IMR-90 (cell line): ENCODE measurements at regions not wholly inside any gene's neighbourhood (a gene's known extent, or its start where the extent isn't known, plus 50 kb on each side); places are given as distances from the start of the nearest gene placed in this dataset.

Experiments
- ATAC-seq: fragments of 200-7000 bp; cut with Tn5 transposase; 2 replicates; pipeline ENCODE4 v1.9.1; 2020; ENCODE audit warnings: low read depth, mild to moderate bottlenecking, moderate library complexity
- BruUV-seq: library from RNA; stranded (reverse); fragments of 400-500 nt; replicated peaks from 2 replicates; lab custom pipeline; 2021; lab: Mats Ljungman, UMichigan
- CTCF ChIA-PET: fragments of 300-600 bp; formaldehyde crosslinking; extraction: SDS; loops from one replicate; lab custom pipeline; 2021; ENCODE audit warnings: antibody characterized with exemption; lab: Yijun Ruan, JAX
- POLR2A ChIA-PET: fragments of 300-600 bp; sonication (Branson Sonifier 250); formaldehyde crosslinking; loops from one replicate; lab custom pipeline; 2022; ENCODE audit warnings: antibody characterized with exemption; ENCODE audit not compliant: unreplicated experiment; lab: Charles Lee
- DNase-seq: peaks from one replicate; pipeline ENCODE4 v3.0.0; 2013
- H2AFZ ChIP-seq: replicated peaks from 2 replicates; pipeline ENCODE3; 2013; ENCODE audit warnings: low read length, mild to moderate bottlenecking; ENCODE audit not compliant: poor library complexity
- H2AK5ac ChIP-seq: 2 replicates; pipeline ENCODE4 v1.6.1; 2013; ENCODE audit warnings: low read depth, low read length, inconsistent platforms
- H2AK9ac ChIP-seq: replicated peaks from 2 replicates; pipeline ENCODE3; 2013; ENCODE audit warnings: mild to moderate bottlenecking, low read depth, low read length, moderate library complexity; ENCODE audit not compliant: poor library complexity
- H2BK120ac ChIP-seq: 2 replicates; pipeline ENCODE4 v1.6.1; 2013; ENCODE audit warnings: low read depth, low read length, inconsistent platforms
- H2BK15ac ChIP-seq: 3 replicates; pipeline ENCODE4 v1.6.1; 2013; ENCODE audit warnings: low read depth, low read length, inconsistent platforms
- H2BK20ac ChIP-seq: 2 replicates; pipeline ENCODE4 v1.6.1; 2013; ENCODE audit warnings: low read depth, mild to moderate bottlenecking, inconsistent platforms, low read length, moderate library complexity
- H2BK5ac ChIP-seq: 2 replicates; pipeline ENCODE4 v1.6.1; 2013; ENCODE audit warnings: mild to moderate bottlenecking, low read depth, low read length, inconsistent platforms; ENCODE audit not compliant: poor library complexity, severe bottlenecking
- H3K14ac ChIP-seq: replicated peaks from 2 replicates; pipeline ENCODE4 v1.6.1; 2013; ENCODE audit warnings: low read depth, low read length, inconsistent platforms
- H3K18ac ChIP-seq: 2 replicates; pipeline ENCODE4 v1.6.1; 2013; ENCODE audit warnings: low read depth, low read length, control low read depth
- H3K23ac ChIP-seq: 2 replicates; pipeline ENCODE4 v1.6.1; 2013; ENCODE audit warnings: low read depth, low read length, inconsistent platforms
- H3K27ac ChIP-seq: 2 replicates; pipeline ENCODE4 v1.5.1; 2013; ENCODE audit warnings: mild to moderate bottlenecking, control low read depth, low read length; ENCODE audit not compliant: insufficient read depth
- H3K27me3 ChIP-seq: 2 replicates; pipeline ENCODE4 v1.6.1; 2013; ENCODE audit warnings: low read length; ENCODE audit not compliant: control insufficient read depth, insufficient read depth
- H3K36me3 ChIP-seq: 2 replicates; pipeline ENCODE4 v1.6.1; 2013; ENCODE audit warnings: low read length, mixed read lengths; ENCODE audit not compliant: control insufficient read depth, insufficient read depth
- H3K4ac ChIP-seq: 2 replicates; pipeline ENCODE4 v1.6.1; 2013; ENCODE audit warnings: low read depth, low read length, inconsistent platforms
- H3K4me1 ChIP-seq: 2 replicates; pipeline ENCODE4 v1.6.1; 2013; ENCODE audit warnings: low read length, mixed read lengths; ENCODE audit not compliant: control insufficient read depth, insufficient read depth
- H3K4me2 ChIP-seq: 2 replicates; pipeline ENCODE4 v1.6.1; 2013; ENCODE audit warnings: low read depth, mild to moderate bottlenecking, control low read depth, low read length, moderate library complexity
- H3K4me3 ChIP-seq: 2 replicates; pipeline ENCODE4 v1.5.1; 2013; ENCODE audit warnings: low read depth, mild to moderate bottlenecking, control low read depth, low read length, moderate library complexity; ENCODE audit not compliant: insufficient read depth
- H3K56ac ChIP-seq: 2 replicates; pipeline ENCODE4 v1.6.1; 2013; ENCODE audit warnings: low read length, inconsistent platforms; ENCODE audit not compliant: insufficient read depth; ENCODE audit errors: extremely low read depth
- H3K79me1 ChIP-seq, 2 experiments: 2 replicates each; pipeline ENCODE4 v1.6.1; 2013; ENCODE audit warnings: low read length in 2 of 2, inconsistent platforms in 1 of 2, low read depth in 1 of 2
- H3K9ac ChIP-seq: 2 replicates; pipeline ENCODE4 v1.6.1; 2013; ENCODE audit warnings: low read depth, low read length, control low read depth
- H3K9me1 ChIP-seq: 2 replicates; pipeline ENCODE4 v1.6.1; 2013; ENCODE audit warnings: low read length, inconsistent platforms; ENCODE audit not compliant: insufficient read depth
- H3K9me3 ChIP-seq: 2 replicates; pipeline ENCODE4 v1.6.1; 2013; ENCODE audit warnings: low read length; ENCODE audit not compliant: control insufficient read depth, insufficient read depth
- H4K20me1 ChIP-seq: 2 replicates; pipeline ENCODE4 v1.6.1; 2013; ENCODE audit warnings: low read length, inconsistent platforms; ENCODE audit not compliant: insufficient read depth
- H4K5ac ChIP-seq: 2 replicates; pipeline ENCODE4 v1.6.1; 2013; ENCODE audit warnings: mild to moderate bottlenecking, low read depth, low read length, control low read depth
- H4K8ac ChIP-seq, 2 experiments: 2 replicates each; pipeline ENCODE4 v1.6.1; 2013; ENCODE audit warnings: low read depth in 2 of 2, low read length in 2 of 2, control low read depth in 1 of 2, inconsistent platforms in 1 of 2
- H4K91ac ChIP-seq: 2 replicates; pipeline ENCODE4 v1.6.1; 2013; ENCODE audit warnings: low read depth, low read length, inconsistent platforms; ENCODE audit not compliant: insufficient read depth
- BHLHE40 ChIP-seq: fragments of 150-350 bp; IDR thresholded peaks from 2 replicates; pipeline ENCODE4 v1.6.1; 2016; ENCODE audit warnings: mild to moderate bottlenecking, low read depth, low read length
- CEBPB ChIP-seq: IDR thresholded peaks from 2 replicates; pipeline ENCODE4 v1.6.1; 2012; ENCODE audit warnings: low read depth, low read length, improper control_type of control experiment
- CTCF ChIP-seq: conservative IDR thresholded peaks from 2 replicates; pipeline ENCODE4 v1.5.1; 2012; ENCODE audit warnings: mild to moderate bottlenecking, low read depth, low read length, improper control_type of control experiment
- POLR2A ChIP-seq: IDR thresholded peaks from 2 replicates; pipeline ENCODE4 v1.6.1; 2012; ENCODE audit warnings: mild to moderate bottlenecking, low read depth, low read length
- RAD21 ChIP-seq: IDR thresholded peaks from 2 replicates; pipeline ENCODE4 v1.6.1; 2012; ENCODE audit warnings: low read length, improper control_type of control experiment
- RFX5 ChIP-seq: IDR thresholded peaks from 2 replicates; pipeline ENCODE4 v1.8.0; 2012; ENCODE audit warnings: low read depth, mild to moderate bottlenecking, low read length, moderate library complexity
- SMC3 ChIP-seq: fragments of 150-350 bp; IDR thresholded peaks from 2 replicates; pipeline ENCODE4 v1.6.1; 2016; ENCODE audit warnings: low read depth, mild to moderate bottlenecking, antibody characterized with exemption, low read length, moderate library complexity
- WGBS, 2 experiments: methylation state at CpG; one replicate each; pipeline versions ENCODE4 v1.1.5 to v1.1.7; 2013; ENCODE audit warnings: missing lambda C conversion rate in 2 of 2; ENCODE audit not compliant: insufficient read length in 1 of 2; ENCODE audit errors: extremely low coverage in 2 of 2; 5-methylcytosine and 5-hydroxymethylcytosine counted together
- dilution Hi-C: fragments of 300-500 bp; cut with HindIII; formaldehyde crosslinking; loops from one replicate; pipeline ENCODE4 v1.14.3; 2018; ENCODE audit warnings: low sequenced_read_pairs; ENCODE audit not compliant: unreplicated experiment
- in situ Hi-C: fragments of 300-500 bp; cut with MboI; formaldehyde crosslinking; loops from 3 replicates; pipeline ENCODE4 v1.14.3; 2019; ENCODE audit warnings: low sequenced_read_pairs, inconsistent platforms, mixed read lengths
- intact Hi-C: fragments of 100-400 bp; cut with micrococcal nuclease; formaldehyde crosslinking; loops from 2 replicates; pipeline ENCODE4 v1.10.0; 2022

- H3K9me1 ChIP-seq = no peaks in the 10 kb centered on the region
- H3K56ac ChIP-seq = no peak overlapping the region
- no peak overlapping the region for H2BK20ac ChIP-seq
- no peak overlapping the region for H4K8ac ChIP-seq
- no peak overlapping the region for H3K14ac ChIP-seq
- BruUV-seq = no TSS peak
- no peak overlapping the region for H2BK5ac ChIP-seq
- no peak overlapping the region for H2AK9ac ChIP-seq
- no peak overlapping the region for H3K27ac ChIP-seq
- WGBS, 2 experiments = no CpG with 5 or more reads among the region's 8 CpGs
- no peak overlapping the region for H2AFZ ChIP-seq
- in situ Hi-C loops (no loop called here), dilution Hi-C loops (no loop called here), intact Hi-C loops (no loop called here)
- H3K18ac ChIP-seq = no peak overlapping the region
- H2BK120ac ChIP-seq = no peak overlapping the region
- H3K23ac ChIP-seq = no peak overlapping the region
- no peak overlapping the region for H4K5ac ChIP-seq
- no peak overlapping the region for H3K9ac ChIP-seq
- no peak overlapping the region for H3K4ac ChIP-seq
- no peaks in the 10 kb centered on the region for H3K79me1 ChIP-seq
- H3K27me3 ChIP-seq = no peaks in the 10 kb centered on the region
- CTCF ChIA-PET = no interaction called here
- no peak overlapping the region for H2AK5ac ChIP-seq
- H4K91ac ChIP-seq = no peak overlapping the region
- H3K36me3 ChIP-seq = no peaks in the 10 kb centered on the region
- no peak for ATAC-seq
- no peak overlapping the region for H3K4me2 ChIP-seq
- H4K20me1 ChIP-seq = no peaks in the 10 kb centered on the region
- no peak overlapping the region for H2BK15ac ChIP-seq
- TF ChIP-seq BHLHE40 (no peak), CTCF (no peak), SMC3 (no peak), RFX5 (no peak), POLR2A (no peak), RAD21 (no peak), CEBPB (no peak)
- POLR2A ChIA-PET = no interaction called here
- H3K4me1 ChIP-seq = no peaks in the 10 kb centered on the region
- DNase-seq = no peak
- peaks cover 33% of the 10 kb centered on the region for H3K9me3 ChIP-seq
- no peak overlapping the region for H3K4me3 ChIP-seq
Observed at GRCh38 chr19:56964410-56964920, 123.9 kb upstream of the PEG3 start.
